NOMO-1 treated with DMSO at 0.1 percent for 48 hours (cell line): ENCODE measurements at regions not wholly inside any gene's neighbourhood (a gene's known extent, or its start where the extent isn't known, plus 50 kb on each side); places are given as distances from the start of the nearest gene placed in this dataset.

ENCODE experiments used
- DNase-seq: peaks from one replicate; lab custom pipeline; 2025; ENCODE audit not compliant: unreplicated experiment; lab: John Stamatoyannopoulos, UW

DNA sequence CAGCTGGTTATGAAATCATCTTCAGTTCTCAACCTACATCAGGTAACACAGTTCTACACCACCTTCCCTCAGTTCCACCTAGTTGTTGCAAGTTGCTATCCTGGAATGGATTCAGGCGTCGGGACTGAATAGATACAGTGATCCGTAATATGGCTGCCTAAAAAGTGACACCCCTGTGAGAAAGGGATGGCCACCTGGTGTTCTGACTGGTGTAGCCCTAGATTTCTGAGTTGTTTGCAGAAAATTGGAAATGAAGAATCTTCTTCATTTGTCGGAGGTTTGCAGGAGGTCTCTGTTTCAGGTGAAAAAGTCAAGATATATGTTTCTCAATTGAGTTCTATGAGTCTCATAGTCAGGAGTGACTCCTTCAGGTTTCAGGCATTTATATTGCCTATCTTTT is 225.8 kb upstream of the ELAC2 start:
- no peak for DNase-seq

DNA sequence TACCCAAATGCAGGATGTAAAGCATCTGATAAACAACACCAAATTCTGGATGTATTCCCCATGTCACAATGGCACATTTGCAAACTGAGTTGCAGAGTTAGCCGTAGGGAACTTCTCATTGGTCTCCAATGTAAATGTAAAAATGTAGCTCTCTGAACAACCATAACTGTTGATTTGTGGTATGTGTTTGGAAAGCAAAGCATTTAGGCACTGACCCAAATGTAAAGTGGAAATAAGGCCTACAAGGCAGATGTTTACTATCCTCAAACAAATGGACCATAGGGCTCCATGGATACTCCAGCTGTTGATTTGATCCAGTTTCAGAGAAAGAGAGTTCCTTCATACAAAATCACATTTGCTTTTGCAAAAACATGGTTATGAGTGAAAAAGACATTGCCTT is 223.0 kb upstream of the ELAC2 start:
- DNase-seq, result no peak

DNA sequence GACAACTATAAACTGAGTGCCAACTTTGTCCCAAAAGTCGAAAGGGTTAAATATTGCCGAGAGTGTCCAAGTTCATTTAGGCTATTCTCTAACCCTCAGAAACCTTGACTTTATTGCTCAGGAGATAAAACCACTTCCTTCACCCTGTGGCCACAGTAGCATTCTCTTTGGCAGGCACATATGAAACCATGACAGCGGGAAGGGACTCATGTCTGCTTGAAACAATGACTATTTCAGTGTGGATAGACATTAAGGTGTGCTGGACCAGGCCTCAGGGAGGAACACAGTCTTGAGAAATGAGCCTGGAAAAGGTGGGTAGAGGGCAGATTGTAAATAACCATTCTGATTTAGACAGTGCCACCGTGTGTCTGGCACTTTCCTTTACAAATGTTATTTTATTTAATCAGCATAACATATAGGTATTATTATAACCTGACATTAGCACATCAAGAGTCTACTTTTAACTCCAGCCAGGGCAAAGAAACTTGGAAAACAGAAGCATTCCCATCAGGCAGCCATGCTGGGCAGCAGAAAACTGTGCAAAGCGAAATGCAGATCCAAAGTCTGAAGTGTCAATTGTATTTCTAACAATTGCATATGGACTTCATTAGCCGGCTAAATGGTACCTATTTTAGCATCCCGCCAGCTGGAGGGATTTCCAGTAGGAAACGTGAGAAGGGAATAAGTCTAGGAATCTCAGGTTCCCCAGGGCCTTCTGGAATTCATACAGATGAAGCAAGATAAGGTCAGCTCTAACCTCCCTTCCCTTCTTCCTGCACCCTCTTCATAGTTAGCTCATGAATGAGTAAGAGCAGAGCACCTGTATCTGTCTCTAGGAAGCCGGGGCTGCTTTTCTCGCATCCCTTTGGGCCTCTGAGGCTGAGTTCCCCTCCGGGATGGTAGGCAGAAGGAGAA is 212.8 kb upstream of the ELAC2 start:
- no peak for DNase-seq

DNA sequence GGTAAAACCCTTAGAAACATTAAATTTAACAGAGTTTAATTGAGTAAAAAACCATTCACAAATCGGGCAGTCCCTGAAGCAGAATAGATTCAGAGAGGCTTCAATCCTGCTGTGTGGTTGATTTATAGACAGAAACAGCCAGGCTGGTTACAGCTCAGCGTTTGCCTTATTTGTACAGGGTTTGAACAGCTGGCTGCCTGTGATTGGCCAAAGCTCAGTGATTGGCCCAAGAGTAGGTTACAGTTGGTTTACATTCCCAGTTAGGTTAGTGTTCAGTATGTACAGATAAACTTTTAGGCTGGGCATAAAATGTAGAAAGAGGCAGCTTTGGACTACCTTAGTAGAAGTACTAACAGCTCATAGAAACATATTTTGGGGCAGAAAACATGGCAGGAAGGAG is 210.4 kb upstream of the ELAC2 start:
- DNase-seq, result no peak

DNA sequence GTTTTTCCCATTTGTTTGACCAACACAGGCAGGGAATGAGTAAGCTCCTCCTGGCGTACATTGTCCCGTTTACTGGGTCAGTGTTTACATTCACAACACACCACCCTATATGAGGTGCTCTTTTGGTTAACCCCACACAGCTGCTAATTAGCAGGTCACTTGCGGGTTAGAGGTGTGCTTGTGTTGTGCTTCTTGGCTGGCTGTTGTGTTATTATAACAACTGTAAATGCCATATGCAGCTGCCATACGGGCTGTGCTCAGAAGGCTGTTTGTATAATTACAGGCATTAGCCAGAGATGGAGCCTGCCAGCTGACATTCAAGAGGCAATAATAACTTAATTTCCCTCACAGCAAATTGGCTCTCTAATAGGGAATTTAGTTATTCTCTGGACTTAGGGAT is 205.1 kb upstream of the ELAC2 start:
- no peak for DNase-seq

DNA sequence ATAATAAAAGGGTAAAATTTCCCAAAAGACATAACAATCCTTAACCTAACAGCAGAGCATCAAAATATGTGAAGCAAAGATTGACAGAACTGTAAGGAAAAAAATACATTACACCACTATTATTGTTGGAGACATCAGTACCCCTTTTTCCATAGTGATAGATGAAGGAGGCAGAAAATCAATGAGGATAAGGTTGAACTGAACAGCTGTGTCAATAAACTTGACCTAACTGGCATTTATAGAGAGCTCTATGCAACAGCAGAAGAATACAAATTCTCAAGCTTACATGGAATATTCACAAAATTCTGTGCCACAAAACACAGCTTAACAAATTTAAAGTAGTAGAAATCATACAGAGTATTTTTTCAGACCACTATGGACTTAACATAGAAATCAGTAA is 195.0 kb upstream of the ELAC2 start:
- no peak for DNase-seq

DNA sequence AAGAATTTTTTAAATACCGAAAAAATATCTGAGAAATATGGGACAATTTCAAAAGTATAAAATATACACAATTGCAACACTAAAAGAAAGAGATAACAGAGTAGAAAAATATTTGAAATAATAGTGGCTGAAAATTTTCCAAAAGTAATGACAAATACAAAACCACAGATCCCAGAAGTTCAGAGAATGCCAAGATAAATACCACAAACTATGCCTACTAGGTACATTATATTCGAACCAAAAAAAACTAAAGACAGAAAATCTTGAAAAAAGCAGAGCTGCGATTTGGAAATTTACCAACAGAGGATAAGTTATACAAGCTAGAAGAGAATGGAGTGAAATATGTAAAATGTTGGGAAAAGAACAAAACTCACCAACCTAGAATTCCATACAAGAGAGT is 191.3 kb upstream of the ELAC2 start:
- DNase-seq, result no peak

DNA sequence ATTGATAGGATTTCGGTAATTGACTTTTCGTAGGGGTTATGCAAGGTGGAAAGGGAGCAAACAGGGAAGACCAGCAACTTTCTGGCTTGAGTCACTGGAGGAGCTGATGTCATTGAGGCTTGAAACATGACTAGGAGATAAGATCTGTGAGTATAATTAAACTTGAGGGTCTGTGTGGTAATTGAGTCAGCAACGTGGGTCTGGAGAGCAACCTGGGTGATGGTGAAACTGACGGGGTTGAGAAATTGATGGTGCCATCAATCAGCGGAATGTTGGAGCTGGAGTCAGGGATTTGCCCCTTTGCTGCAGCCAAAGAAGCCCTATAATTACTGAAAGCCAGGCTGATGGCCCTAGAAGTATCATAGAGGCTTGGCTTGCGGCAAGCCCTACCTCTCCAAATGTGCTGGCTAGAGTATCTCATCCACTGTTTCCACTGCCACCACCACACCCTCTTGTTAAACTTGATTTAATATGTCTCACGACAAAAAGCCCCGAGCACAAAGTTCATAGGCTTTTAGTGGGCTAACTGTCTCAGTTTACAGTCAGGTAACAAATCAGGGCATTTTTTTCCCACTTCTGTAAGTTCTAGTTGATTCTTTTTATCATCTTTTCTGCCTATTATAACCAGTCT is 186.9 kb upstream of the ELAC2 start:
- no peak for DNase-seq

DNA sequence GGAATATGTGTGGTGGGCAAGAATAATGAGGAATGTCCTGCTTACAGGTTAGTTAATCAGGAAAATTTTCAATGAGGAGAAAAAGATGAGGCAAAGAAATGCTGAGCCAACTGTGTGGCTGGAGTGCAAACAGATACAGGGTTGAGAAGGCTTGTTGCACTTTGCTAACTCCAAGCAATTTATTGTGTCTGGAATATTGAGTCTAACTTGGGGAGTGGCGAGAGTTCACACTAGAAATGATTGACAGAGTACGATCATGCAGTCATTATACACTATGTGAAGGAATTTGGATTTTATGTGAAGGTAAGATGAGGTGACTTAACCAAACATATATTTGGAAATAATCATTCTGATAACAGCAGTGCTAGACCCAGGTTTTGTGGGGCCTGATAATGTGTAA is 185.0 kb upstream of the ELAC2 start:
- no peak for DNase-seq

DNA sequence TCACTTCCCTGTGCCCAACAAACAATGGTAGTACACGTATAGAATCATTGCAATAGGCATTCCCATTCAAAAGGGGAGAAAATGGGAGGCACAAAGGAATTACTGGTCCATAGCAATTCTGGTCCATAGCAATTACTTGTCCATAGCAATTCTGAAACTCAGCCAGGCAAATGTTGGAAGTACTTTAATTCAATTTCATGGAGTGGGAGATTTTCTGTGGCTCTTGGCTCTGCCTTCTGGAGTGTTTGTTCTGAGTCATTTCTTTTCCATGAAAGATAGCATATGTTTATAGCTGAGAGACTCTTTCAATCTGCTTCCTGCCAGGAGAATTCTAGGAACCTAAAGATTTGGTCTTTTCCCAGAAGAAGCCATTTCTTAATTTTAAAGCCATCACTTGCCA is 182.8 kb upstream of the ELAC2 start:
- no peak for DNase-seq

DNA sequence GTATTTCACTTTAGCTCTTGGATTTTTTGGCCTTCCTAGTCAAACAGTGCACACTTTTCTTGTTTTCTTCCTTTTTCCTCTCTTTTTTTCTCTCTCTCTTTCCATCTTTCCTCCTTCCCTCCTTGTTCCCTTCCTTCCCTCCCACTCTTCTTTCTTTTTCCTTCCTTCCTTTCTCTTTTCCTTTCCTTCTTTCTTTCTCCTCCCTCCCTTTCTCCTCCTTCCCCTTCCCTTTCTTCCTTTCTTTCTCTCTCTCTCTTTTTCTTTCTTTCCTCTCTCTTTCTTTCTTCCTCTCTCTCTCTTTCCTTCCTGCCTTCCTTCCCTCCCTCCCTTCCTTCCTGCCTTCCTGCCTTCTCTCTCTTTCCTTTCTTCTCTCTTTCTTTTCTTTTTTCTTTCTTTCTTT is 181.6 kb upstream of the ELAC2 start:
- DNase-seq, result no peak

DNA sequence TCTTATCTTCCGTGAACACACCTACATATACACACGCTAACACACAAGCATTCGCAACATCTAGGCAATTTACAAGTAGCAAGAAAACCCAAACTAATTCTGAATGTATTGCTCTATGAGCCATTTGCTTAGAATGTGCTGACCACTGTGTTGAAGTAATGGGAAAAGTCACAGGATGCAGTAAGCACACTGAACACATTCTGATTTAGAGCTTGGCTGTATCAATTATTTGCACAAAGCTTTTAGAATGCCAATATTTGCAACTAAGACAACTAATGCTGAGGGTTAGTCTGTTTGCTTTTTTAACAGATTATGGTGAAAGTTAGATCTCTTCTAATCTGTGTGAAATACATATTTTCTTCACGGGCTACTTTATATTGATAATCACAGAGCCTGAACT is 179.8 kb upstream of the ELAC2 start:
- DNase-seq, result no peak

DNA sequence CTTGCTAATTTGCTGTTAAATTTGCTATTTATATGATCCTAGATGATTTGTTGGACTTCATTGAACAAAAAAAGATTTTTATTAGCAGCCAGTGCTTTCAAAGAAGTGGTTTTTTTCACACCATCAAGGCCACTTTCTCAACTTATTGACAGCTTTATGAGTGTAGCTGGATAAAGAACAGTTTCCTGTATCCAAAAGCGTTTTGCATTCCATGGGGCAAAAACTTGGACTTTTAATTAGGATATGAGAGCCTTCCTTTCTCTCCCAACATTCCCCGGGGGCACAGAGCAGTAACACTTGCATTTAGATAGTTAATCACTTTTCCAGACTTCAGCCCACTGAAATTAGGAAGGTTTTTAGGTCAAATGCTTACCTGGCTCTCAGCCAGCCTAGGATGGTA is 177.1 kb upstream of the ELAC2 start:
- DNase-seq, result no peak

DNA sequence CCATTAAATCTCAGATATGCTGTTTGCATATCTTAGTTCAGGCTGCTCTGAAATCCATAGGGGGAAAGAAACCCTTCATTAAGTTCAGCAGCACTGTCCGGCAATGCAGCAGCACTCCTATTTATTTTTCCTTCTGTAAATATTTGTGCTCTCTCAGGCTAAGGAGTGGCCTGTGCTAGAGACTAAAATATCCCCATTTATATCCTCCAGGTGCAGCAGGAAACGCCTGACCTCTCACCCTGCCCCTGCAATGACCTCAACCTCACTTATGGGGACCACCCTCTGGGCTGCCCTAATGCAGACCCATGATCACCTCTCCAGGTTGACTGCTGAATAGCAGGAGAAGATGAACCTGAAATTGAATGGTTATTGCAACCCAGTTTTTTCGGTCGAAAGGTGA is 165.0 kb upstream of the ELAC2 start:
- no peak for DNase-seq

DNA sequence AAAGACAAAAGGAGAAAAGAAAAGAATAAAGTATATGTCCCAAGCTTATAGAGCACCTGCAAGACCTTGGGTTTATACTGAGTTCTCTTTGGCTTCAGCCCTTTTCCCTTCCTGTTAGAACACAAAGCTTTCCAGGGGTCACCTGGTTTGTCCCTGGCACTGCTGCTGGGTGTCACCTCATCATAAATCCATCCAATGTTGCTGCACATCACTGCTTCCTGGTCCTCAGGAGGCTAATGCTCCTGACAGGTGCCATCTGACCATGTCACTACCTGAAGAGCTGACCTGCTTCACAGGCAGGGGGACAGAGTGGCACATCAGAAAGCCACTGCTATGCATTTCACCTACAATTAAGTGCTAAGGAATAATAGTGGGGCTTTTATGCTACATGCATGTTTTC is 164.6 kb upstream of the ELAC2 start:
- DNase-seq, result no peak

DNA sequence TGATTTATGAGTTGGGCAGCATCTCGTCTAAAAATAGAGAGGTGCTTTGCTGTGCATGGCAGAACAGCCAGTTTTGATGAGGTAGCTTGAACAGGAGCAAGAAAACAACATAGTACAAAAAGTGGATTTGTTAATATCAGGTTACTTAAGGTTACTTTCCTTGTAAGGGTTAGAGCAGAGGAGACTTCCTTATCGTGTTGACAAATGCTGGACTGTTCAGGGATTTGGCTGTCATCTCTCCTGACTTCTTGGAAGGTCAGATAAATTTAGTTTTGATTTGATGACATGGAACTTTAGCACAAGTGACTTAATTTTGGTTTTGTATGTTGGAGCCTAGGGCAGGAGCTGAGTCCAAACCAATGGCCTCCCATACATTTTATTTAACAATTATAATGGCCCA is 163.9 kb upstream of the ELAC2 start:
- no peak for DNase-seq

DNA sequence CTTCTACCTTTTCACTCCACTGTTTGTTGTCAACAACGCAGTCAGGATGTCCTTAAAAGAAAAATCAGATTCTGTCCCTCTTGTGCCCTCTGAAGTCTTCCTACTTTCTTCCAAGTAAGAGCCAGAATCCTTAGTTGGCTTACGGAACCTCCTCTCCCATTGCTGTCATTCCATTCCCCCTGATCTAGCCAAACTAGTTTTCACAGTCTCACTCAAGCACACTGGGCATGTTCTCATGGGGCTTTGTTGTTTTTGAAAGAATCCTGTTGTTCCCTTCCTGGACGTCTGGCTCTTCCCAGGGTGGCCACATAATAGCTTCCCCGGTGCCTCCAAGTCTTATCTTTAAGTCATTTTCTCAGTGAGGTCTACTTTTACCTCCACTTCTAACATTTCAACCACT is 158.6 kb upstream of the ELAC2 start:
- no peak for DNase-seq

DNA sequence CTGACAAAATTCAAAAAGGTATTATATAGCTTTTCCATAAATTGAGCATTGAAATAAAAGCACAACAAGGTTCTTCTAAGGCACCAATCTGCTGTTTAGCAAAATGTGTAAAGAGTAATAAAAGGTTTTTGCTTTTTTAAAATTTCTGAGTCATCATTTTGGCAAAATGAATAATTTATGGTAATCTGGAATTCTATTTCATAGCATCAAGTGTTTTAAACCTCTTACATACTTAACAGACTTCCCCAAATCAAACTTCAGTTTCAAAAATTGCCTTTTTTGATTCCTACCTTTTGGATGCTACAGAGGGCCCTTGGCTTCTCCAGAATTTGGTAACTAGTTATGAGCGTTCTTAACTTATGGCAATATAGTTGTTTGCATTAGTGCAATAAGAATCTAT is 154.0 kb upstream of the ELAC2 start:
- DNase-seq, result no peak

DNA sequence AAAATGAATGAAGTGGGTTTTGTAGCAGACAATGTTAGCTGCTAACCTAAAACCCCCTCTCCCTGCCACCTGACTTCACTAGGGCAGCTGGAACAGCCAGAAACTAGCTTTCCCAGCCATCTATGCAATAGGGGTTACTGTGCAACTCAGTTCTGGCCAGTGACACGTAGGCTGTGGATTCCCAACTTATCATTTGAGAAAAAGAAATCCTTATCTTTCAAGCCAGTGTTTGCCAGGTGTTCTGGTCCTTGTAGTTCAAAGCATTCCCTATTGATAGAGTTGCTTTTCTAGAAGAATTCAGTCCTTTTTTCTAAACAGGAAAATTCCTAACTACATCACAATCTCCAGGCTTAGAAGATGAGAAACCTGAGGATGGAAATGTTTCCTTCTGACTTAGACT is 144.5 kb upstream of the ELAC2 start:
- no peak for DNase-seq

DNA sequence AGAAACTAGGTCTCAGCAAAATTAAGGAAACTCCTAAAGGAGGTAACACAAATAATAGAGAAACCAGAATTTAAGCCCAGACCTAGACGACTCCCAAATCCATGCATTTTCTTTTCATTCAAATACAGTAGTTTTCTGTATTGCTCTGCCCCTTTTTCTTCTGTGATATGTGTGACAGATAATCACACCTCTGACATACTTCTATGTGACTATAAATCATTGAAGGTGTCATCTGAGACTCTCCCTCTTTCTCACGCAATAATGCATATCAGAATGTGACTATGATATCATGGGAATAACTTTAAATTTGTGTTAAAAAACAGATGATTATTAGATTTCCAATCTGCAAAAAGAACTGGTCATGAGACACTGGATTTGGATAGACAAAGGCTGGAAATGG is 143.0 kb upstream of the ELAC2 start:
- no peak for DNase-seq

DNA sequence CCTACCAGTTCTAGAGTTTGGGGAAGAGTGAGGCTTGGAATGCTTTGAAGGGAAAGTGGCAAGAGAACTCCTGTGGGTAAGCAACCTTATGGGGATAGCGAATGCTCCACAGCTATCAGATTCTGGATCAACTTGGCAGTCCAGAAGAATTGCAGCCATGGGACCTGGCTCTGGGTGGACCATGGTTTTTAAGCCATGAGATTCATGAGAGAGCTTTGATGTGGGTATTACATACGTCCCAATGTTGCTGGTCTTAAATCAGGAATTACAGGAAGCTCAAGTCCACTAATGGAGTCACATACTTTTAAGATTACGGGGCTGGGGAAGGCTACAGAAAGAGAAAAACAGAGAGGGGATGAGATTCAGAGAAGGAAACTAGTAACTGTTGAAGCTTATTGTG is 142.5 kb upstream of the ELAC2 start:
- DNase-seq, result no peak

DNA sequence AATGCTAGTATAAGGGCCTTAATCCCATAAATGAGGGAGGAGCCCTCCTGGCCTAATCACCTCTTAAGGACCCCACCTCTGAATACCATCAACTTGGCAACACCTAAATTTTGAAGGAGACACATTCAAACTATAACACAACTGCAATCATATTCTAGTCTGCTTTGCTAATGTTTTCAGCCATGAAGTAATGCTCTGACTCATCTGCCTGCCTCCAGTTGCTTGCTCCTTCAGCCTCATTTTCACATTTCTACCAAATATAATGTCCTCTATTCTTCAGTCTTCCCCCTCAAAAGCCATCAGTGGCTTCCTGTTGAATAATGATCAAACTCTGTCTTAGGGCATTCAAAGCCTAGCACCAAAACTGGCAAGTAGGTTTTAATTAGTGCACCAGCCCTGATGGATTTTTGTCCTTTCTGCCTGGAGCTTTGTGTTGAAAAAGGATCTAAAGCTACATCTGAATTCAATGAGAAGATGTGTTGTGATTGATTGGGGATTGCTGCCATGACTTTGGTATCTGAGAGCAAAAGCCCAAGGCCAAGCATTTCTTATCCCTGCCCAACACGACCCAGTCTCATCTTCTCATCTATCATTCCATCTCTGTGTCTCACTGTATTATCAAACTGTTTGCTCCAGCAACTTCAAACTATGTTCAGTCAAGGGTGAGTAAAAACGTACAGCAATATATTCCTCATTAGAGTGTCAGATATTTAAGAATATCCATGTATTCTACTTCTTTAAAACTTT is 140.8 kb upstream of the ELAC2 start:
- no peak for DNase-seq
